ENCODE measurements at regions not wholly inside any gene's neighbourhood (a gene's known extent, or its start where the extent isn't known, plus 50 kb on each side); places are given as distances from the start of the nearest gene placed in this dataset.

DNA sequence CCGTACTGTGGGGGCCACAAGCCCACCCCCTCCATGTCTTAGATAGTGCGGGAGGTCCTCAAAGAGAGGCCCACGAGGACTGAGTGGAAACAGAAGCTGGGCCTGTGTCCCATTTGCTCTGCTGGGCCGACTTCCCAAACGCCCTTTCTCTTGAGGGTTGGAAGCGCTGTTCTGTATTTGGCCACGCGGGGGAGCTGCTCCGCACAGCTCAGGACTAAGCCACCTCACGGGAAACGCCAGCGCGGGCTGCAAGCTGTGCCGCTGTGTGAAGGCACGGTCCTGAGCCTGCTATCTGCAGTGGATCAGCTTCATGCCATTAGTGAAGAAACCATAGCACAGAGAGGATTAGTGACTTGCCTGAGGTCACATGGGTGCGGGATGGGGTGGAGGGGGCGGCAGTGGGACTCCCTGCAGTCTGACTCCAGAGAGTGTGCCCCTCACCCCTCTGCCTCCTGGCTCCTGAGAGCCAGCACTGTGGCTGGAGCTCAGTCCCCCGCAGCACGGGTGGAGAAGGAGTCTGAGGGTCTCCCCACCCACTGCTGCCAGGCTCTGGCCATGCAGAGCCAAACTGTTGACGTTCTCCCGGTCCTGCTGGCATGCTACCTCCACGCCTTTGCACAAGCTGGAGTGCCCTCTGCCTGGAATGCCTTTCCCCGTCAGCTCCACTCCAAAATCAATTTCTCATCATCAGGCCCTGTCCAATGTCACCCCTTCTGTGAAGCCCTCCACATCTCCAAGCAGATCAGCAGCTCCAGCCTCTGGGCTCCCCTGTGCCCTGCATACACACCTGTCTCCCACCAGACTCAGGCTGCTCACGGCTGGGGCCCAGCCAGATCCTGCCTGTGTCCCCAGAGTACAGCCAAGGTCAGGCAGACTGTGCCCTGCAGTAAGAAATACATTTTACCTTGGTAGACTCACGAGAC, 51.5 kb upstream of the LRRC32 start:
- TF ChIP-seq, protein P1, sequence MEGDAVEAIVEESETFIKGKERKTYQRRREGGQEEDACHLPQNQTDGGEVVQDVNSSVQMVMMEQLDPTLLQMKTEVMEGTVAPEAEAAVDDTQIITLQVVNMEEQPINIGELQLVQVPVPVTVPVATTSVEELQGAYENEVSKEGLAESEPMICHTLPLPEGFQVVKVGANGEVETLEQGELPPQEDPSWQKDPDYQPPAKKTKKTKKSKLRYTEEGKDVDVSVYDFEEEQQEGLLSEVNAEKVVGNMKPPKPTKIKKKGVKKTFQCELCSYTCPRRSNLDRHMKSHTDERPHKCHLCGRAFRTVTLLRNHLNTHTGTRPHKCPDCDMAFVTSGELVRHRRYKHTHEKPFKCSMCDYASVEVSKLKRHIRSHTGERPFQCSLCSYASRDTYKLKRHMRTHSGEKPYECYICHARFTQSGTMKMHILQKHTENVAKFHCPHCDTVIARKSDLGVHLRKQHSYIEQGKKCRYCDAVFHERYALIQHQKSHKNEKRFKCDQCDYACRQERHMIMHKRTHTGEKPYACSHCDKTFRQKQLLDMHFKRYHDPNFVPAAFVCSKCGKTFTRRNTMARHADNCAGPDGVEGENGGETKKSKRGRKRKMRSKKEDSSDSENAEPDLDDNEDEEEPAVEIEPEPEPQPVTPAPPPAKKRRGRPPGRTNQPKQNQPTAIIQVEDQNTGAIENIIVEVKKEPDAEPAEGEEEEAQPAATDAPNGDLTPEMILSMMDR (IDR thresholded peaks at IDR 0.05) = peak; percentile 92
- no peaks in the 10 kb centered on the region for H3K9me3 Mint-ChIP-seq
- H3K27me3 Mint-ChIP-seq (ENCODE audit: insufficient read depth) = peaks cover 31% of the 10 kb centered on the region
- no peaks in the 10 kb centered on the region for H3K36me3 Mint-ChIP-seq (ENCODE audit: low read depth)
- peaks cover 9% of the 10 kb centered on the region for H3K4me1 Mint-ChIP-seq (ENCODE audit: low read depth)
- H3K27ac Mint-ChIP-seq = no peak overlapping the region
- peak; percentile 67 for DNase-seq
- no peak overlapping the region for H3K4me3 Mint-ChIP-seq

GRCh38 chr11:76723142-76723541, 52.6 kb upstream of the LRRC32 start:
- H3K4me1 Mint-ChIP-seq (ENCODE audit: low read depth) = peaks cover 9% of the 10 kb centered on the region
- H3K9me3 Mint-ChIP-seq = no peaks in the 10 kb centered on the region
- TF ChIP-seq, protein P1 (IDR thresholded peaks at IDR 0.05) = 0 out of 2 replicates have a peak, but pooled peaks have one; percentile 12
- peaks cover 29% of the 10 kb centered on the region for H3K27me3 Mint-ChIP-seq (ENCODE audit: insufficient read depth)
- H3K36me3 Mint-ChIP-seq (ENCODE audit: low read depth) = no peaks in the 10 kb centered on the region
- DNase-seq = no peak
- H3K4me3 Mint-ChIP-seq = no peak overlapping the region
- H3K27ac Mint-ChIP-seq = no peak overlapping the region

GRCh38 chr11:76723548-76723947, 53.0 kb upstream of the LRRC32 start:
- no peak overlapping the region for H3K4me3 Mint-ChIP-seq
- TF ChIP-seq, protein P1 (IDR thresholded peaks at IDR 0.05) = no peak
- no peaks in the 10 kb centered on the region for H3K36me3 Mint-ChIP-seq (ENCODE audit: low read depth)
- H3K4me1 Mint-ChIP-seq (ENCODE audit: low read depth) = peaks cover 9% of the 10 kb centered on the region
- no peak overlapping the region for H3K27ac Mint-ChIP-seq
- H3K9me3 Mint-ChIP-seq = no peaks in the 10 kb centered on the region
- no peak for DNase-seq
- peaks cover 29% of the 10 kb centered on the region for H3K27me3 Mint-ChIP-seq (ENCODE audit: insufficient read depth)

GRCh38 chr11:76724171-76724768, 53.7 kb upstream of the LRRC32 start:
- H3K27me3 Mint-ChIP-seq (ENCODE audit: insufficient read depth) = peaks cover 31% of the 10 kb centered on the region
- H3K36me3 Mint-ChIP-seq (ENCODE audit: low read depth) = no peaks in the 10 kb centered on the region
- H3K9me3 Mint-ChIP-seq = no peaks in the 10 kb centered on the region
- no peak for DNase-seq
- H3K27ac Mint-ChIP-seq = no peak overlapping the region
- no peak overlapping the region for H3K4me3 Mint-ChIP-seq
- H3K4me1 Mint-ChIP-seq (ENCODE audit: low read depth) = peaks cover 9% of the 10 kb centered on the region
- TF ChIP-seq, protein P1 (IDR thresholded peaks at IDR 0.05) = no peak

DNA sequence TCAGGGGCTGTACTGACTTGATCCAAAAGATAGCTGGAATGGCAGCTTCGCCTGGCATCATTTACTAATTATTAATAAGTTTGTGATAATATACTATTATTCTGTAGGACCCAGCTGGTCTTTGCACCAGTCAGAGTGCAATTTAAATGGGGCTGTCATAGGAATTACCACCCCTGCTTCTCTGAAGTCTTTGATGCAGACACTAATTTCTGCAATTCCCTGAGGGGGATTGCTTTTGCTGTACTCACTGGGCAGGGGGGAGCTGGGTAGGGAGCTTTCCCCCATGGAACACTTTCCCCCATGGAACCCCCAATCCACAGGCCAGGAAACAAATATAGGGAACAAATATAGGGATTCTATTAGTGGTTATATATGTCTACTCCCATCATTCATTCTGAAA, 54.9 kb upstream of the TSKU start:
- no peaks in the 10 kb centered on the region for H3K36me3 Mint-ChIP-seq (ENCODE audit: low read depth)
- H3K4me1 Mint-ChIP-seq (ENCODE audit: low read depth) = peaks cover 5% of the 10 kb centered on the region; the same call in 1 of the 2 replicates
- H3K27ac Mint-ChIP-seq = no peak overlapping the region
- H3K9me3 Mint-ChIP-seq = no peaks in the 10 kb centered on the region
- no peak overlapping the region for H3K4me3 Mint-ChIP-seq
- peaks cover 45% of the 10 kb centered on the region for H3K27me3 Mint-ChIP-seq (ENCODE audit: insufficient read depth)
- TF ChIP-seq, protein P1 (IDR thresholded peaks at IDR 0.05) = no peak
- DNase-seq = no peak
